K562 (cell line): ENCODE measurements at regions not wholly inside any gene's neighbourhood (a gene's known extent, or its start where the extent isn't known, plus 50 kb on each side); places are given as distances from the start of the nearest gene placed in this dataset.
A peak's percentile ranks its signal among the peaks of the same experiment; 100 is the strongest.

Experiments
- ARID3B ChIP-seq: fragments of 250-450 bp; sonication (Bioruptor Pico); IDR thresholded peaks from 2 replicates; pipeline ENCODE4 v1.4.0; 2020; ENCODE audit warnings: borderline replicate concordance
- CHCHD3 ChIP-seq: fragments of 250-450 bp; sonication (Bioruptor Pico); IDR thresholded peaks from 2 replicates; pipeline ENCODE4 v2.1.2; 2022; ENCODE audit warnings: mild to moderate bottlenecking
- EZH2 ChIP-seq: IDR thresholded peaks from 2 replicates; pipeline ENCODE4 v1.6.1; 2012; ENCODE audit warnings: low read depth, mild to moderate bottlenecking, inconsistent platforms, low read length, borderline replicate concordance
- GTF3C2 ChIP-seq: IDR thresholded peaks from 3 replicates; pipeline ENCODE4 v1.6.1; 2011; ENCODE audit warnings: borderline replicate concordance, mild to moderate bottlenecking, moderate library complexity; ENCODE audit not compliant: insufficient read length; ENCODE audit errors: extremely low read depth
- HMGXB4 ChIP-seq: sonication (generic); formaldehyde crosslinking; IDR thresholded peaks from 2 replicates; pipeline ENCODE4 v1.8.1; 2023; ENCODE audit warnings: mild to moderate bottlenecking, missing genetic modification reagents
- MAZ ChIP-seq, 2 experiments: fragments of 450-650 bp in 1 of 2; sonication (generic) in 1 of 2; formaldehyde crosslinking; IDR thresholded peaks in 1 of 2; conservative IDR thresholded peaks in 1 of 2; 2 replicates each; pipeline versions ENCODE4 v1.4.0 to v1.5.0; 2020; ENCODE audit warnings: mild to moderate bottlenecking in 1 of 2, missing genetic modification reagents in 1 of 2
- NFE2 ChIP-seq: IDR thresholded peaks from 2 replicates; pipeline ENCODE4 v1.6.1; 2014; ENCODE audit warnings: antibody characterized with exemption, low read depth
- PML ChIP-seq: IDR thresholded peaks from 2 replicates; pipeline ENCODE4 v1.6.1; 2012; ENCODE audit warnings: low read length, inconsistent platforms
- POU5F1 ChIP-seq: fragments of 150-350 bp; IDR thresholded peaks from 2 replicates; pipeline ENCODE4 v1.6.1; 2014; ENCODE audit warnings: borderline replicate concordance, low read length, low read depth, mild to moderate bottlenecking; ENCODE audit not compliant: partially characterized antibody
- RNF219 ChIP-seq: fragments of 250-450 bp; sonication (Bioruptor Pico); IDR thresholded peaks from 2 replicates; pipeline ENCODE4 v1.5.0; 2022; ENCODE audit warnings: mild to moderate bottlenecking
- RREB1 ChIP-seq: fragments of 250-450 bp; sonication (Bioruptor Pico); IDR thresholded peaks from 2 replicates; pipeline ENCODE4 v1.4.0; 2020
- SNRNP70 ChIP-seq: fragments of 200-400 bp; formaldehyde crosslinking; optimal IDR thresholded peaks from 2 replicates; pipeline ENCODE3; 2017; ENCODE audit warnings: low read depth, low read length
- TCF3 ChIP-seq: sonication (generic); formaldehyde crosslinking; IDR thresholded peaks from 2 replicates; pipeline ENCODE4 v1.4.0; 2020; ENCODE audit warnings: mild to moderate bottlenecking, missing genetic modification reagents
- ZC3H8 ChIP-seq: fragments of 450-650 bp; IDR thresholded peaks from 2 replicates; pipeline ENCODE4 v1.6.1; 2017

- TF ChIP-seq HMGXB4 (CRISPR knock-in tag) (no peak), TCF3 (peak; percentile 91), CHCHD3 (CRISPR knock-in tag) (no peak), GTF3C2 (peak; percentile 76), RNF219 (CRISPR knock-in tag) (no peak), PML (0 out of 2 replicates have a peak, but pooled peaks have one; percentile 39), ARID3B (CRISPR knock-in tag) (no peak), EZH2 (no peak), POU5F1 (no peak), RREB1 (CRISPR knock-in tag) (no peak), MAZ (CRISPR knock-in tag; conservative IDR thresholded peaks at IDR 0.05 in 1 of 2, IDR thresholded peaks at IDR 0.05 in 1 of 2) (peak in 1 of 2 experiments; percentile 35; a peak in 1 of 4 replicates), ZC3H8 (no peak), NFE2 (no peak; the same call in 1 of the 2 replicates), SNRNP70 (no peak)
These were observed 191.7 kb upstream of the LHX5 start (continued) for GRCh38 chr12:113663396-113663795.
